ENCODE measurements at regions not wholly inside any gene's neighbourhood (a gene's known extent, or its start where the extent isn't known, plus 50 kb on each side); places are given as distances from the start of the nearest gene placed in this dataset.

DNA sequence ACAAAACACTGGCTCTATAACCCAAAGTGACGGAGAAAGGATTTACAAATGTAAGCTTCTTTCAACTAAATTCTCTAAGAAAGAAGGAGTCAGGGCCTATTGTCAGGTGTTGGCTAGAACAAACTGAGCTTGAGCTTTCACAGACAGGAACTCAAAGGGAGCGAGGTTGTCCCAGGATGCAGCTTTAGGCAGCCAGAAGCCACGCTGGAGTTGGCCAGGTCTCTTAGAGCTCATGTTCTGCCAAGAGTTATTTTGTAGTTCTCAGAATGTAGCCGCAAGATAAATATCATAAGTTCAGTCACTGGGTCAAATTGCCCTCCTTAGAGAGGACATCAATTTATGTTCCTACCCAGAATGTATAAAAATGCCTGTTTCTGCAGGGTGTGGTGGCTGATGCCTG, 54.1 kb upstream of the GREB1L start:
- Mint-ChIP-seq H3K4me3 (no peak overlapping the region), H3K9me3 (ENCODE audit: insufficient read depth) (no peaks in the 10 kb centered on the region), H3K27ac (no peak overlapping the region), H3K36me3 (ENCODE audit: low read depth) (no peaks in the 10 kb centered on the region), H3K4me1 (ENCODE audit: low read depth) (no peaks in the 10 kb centered on the region), H3K27me3 (ENCODE audit: low read depth) (no peaks in the 10 kb centered on the region)
- ATAC-seq (no peak), DNase-seq (no peak)
- ChIA-PET CTCF (interaction anchor here (0.6 to 3.2 kb wide), 2 partner anchors 8 to 9 kb away, joined by 3 to 13 read pairs; no protein-coding TSS in a partner anchor), POLR2A (no interaction called here)

DNA sequence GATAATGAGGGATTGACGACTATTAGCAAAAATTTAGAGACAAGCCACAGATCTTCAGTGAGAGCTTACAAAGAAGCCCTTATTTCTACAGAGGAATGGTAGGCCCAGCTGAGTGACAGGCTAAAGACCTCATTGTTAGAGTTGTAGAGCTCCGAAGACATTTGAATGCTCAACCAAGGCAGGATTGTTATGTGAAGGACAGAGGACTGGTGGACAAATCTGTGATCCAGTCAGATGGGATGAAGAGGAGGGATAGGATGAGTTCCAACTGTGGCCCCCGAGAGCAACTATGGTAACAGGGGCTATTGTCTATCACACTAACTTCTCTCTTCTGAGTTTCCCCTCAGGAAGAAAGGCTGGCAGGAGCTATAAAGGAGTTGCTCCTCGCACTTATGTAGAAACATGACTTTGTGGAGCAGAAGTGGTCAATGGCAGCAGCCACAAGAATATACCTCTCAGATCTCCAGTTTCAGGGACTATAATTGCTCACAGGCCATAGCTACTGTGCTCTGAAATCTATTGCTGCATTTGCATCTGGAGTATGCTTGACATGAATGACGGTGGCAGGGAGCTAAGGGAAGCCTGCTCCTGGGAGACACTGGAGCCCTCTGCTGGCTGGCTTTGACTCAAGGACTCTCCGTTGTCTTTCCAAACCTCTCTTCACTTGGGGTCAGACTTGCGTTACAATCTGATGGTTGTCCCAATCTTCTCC, 50.3 kb upstream of the GREB1L start:
- Mint-ChIP-seq H3K9me3 (ENCODE audit: insufficient read depth) (no peaks in the 10 kb centered on the region), H3K27ac (no peak overlapping the region), H3K36me3 (ENCODE audit: low read depth) (no peaks in the 10 kb centered on the region), H3K27me3 (ENCODE audit: low read depth) (peaks cover 3% of the 10 kb centered on the region), H3K4me3 (no peak overlapping the region), H3K4me1 (ENCODE audit: low read depth) (no peaks in the 10 kb centered on the region)
- POLR2A ChIA-PET: no interaction called here
- CTCF ChIA-PET: interaction anchor here (1.0 to 2.6 kb wide), 5 partner anchors 10 to 80 kb away, joined by 3 to 8 read pairs (median 3); partner anchors contain the start of gene ROCK1
- ATAC-seq (no peak), DNase-seq (peak; percentile 25)
